T-helper 1 cell treated with Interleukin-12 subunit alpha and Interleukin-12 subunit beta and Interleukin-4 antibody, amounts not matched to agents 30 μg/mL and 1 μg/mL, for 36 hours (primary cell): ENCODE measurements at regions not wholly inside any gene's neighbourhood (a gene's known extent, or its start where the extent isn't known, plus 50 kb on each side); places are given as distances from the start of the nearest gene placed in this dataset.

Experiments
- H3K27ac Mint-ChIP-seq: one replicate; pipeline ENCODE4 v1.8.0; 2021; ENCODE audit warnings: mild to moderate bottlenecking, mixed read lengths
- H3K27me3 Mint-ChIP-seq: one replicate; pipeline ENCODE4 v1.8.0; 2021; ENCODE audit warnings: low read depth, mixed read lengths
- H3K36me3 Mint-ChIP-seq: one replicate; pipeline ENCODE4 v1.8.0; 2021; ENCODE audit warnings: low read depth, mixed read lengths
- H3K4me1 Mint-ChIP-seq: one replicate; pipeline ENCODE4 v1.8.0; 2021; ENCODE audit warnings: low read depth, mixed read lengths
- H3K4me3 Mint-ChIP-seq: one replicate; pipeline ENCODE4 v1.8.0; 2021; ENCODE audit warnings: mild to moderate bottlenecking, moderate library complexity, mixed read lengths
- H3K9me3 Mint-ChIP-seq: one replicate; pipeline ENCODE4 v1.8.0; 2021; ENCODE audit warnings: mixed read lengths

GRCh38 chr12:93314177-93314497, 63.6 kb upstream of the NUDT4 start:
- Mint-ChIP-seq H3K36me3 (no peaks in the 10 kb centered on the region), H3K4me3 (no peak overlapping the region), H3K27me3 (no peaks in the 10 kb centered on the region), H3K27ac (no peak overlapping the region), H3K9me3 (no peaks in the 10 kb centered on the region), H3K4me1 (peaks cover 2% of the 10 kb centered on the region)

GRCh38 chr12:93315385-93315906, 62.3 kb upstream of the NUDT4 start:
- Mint-ChIP-seq H3K9me3 (no peaks in the 10 kb centered on the region), H3K4me1 (peaks cover 2% of the 10 kb centered on the region), H3K27ac (no peak overlapping the region), H3K36me3 (no peaks in the 10 kb centered on the region), H3K4me3 (no peak overlapping the region), H3K27me3 (no peaks in the 10 kb centered on the region)

DNA sequence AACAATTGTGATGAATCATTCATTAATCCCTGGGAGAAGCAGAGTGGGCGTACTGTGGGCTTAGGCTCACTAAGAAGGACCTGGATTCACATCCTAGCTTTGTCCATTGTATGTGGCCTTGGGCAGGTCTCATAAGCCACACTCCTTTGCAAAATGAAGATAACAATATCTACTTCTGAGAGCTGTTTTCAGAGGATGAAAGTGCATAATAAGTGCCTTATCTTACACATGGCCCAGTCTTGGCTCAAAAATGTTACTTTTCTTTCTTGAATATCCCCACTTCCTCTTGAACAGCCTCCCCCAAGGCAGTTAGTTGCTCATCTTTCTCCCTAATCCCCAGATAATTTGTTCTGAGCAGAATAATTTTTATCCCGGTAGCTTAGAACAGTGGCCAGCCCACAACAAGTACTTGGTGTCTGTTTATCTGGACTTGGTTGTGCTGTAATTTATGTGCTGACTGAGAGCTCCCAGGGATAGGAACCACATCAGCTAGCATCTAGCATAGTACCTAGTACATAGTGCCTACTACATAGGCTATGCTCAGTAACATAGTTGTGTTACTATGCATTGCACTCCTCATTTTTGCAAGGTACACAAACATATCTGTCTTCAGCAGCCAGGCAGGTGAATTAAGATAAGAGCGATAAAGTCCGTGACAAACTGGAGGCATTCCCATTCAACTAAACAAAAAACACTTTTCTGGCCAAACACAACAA, 61.7 kb upstream of the NUDT4 start:
- H3K9me3 Mint-ChIP-seq: no peaks in the 10 kb centered on the region
- no peaks in the 10 kb centered on the region for H3K36me3 Mint-ChIP-seq
- H3K4me1 Mint-ChIP-seq: peaks cover 2% of the 10 kb centered on the region
- no peak overlapping the region for H3K27ac Mint-ChIP-seq
- H3K27me3 Mint-ChIP-seq: no peaks in the 10 kb centered on the region
- H3K4me3 Mint-ChIP-seq: no peak overlapping the region

- H3K4me3 Mint-ChIP-seq: no peak overlapping the region
- no peaks in the 10 kb centered on the region for H3K36me3 Mint-ChIP-seq
- no peaks in the 10 kb centered on the region for H3K27me3 Mint-ChIP-seq
- no peaks in the 10 kb centered on the region for H3K9me3 Mint-ChIP-seq
- peaks cover 2% of the 10 kb centered on the region for H3K4me1 Mint-ChIP-seq
- H3K27ac Mint-ChIP-seq: no peak overlapping the region
Measured at GRCh38 chr12:93316623-93316971, 61.1 kb upstream of the NUDT4 start.

GRCh38 chr12:93317227-93317626, 60.5 kb upstream of the NUDT4 start:
- no peaks in the 10 kb centered on the region for H3K27me3 Mint-ChIP-seq
- H3K36me3 Mint-ChIP-seq: no peaks in the 10 kb centered on the region
- no peak overlapping the region for H3K27ac Mint-ChIP-seq
- peaks cover 2% of the 10 kb centered on the region for H3K4me1 Mint-ChIP-seq
- H3K9me3 Mint-ChIP-seq: no peaks in the 10 kb centered on the region
- H3K4me3 Mint-ChIP-seq: no peak overlapping the region

- Mint-ChIP-seq H3K4me3 (no peak overlapping the region), H3K36me3 (no peaks in the 10 kb centered on the region), H3K9me3 (no peaks in the 10 kb centered on the region), H3K4me1 (peaks cover 2% of the 10 kb centered on the region), H3K27ac (no peak overlapping the region), H3K27me3 (no peaks in the 10 kb centered on the region)
Measured at GRCh38 chr12:93318720-93319522, 58.8 kb upstream of the NUDT4 start.

DNA sequence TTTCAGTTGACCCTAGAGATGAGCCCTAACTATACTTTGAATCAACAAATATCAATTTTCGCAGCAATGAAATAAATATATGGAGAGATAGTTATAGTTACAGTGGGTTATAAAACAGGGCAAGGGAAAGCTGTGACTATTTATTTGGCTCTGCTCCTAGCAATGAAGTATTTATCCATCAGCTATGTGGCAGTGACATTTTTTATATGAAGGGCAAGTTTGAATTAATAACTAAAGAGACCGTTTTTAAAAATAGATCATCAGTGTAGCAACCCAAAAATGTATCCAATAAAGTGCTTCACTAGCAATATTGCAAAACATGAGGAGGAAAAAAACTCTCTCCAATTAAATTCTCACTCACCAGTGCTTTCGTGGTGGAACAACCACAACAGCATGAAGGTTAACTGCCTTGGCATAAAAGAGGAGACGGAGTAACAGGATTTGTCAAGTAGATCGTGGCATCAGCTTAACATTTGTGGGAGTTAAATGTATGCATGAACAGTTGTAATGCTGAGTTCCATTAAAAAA, 58.1 kb upstream of the NUDT4 start:
- no peak overlapping the region for H3K27ac Mint-ChIP-seq
- no peak overlapping the region for H3K4me3 Mint-ChIP-seq
- H3K36me3 Mint-ChIP-seq: no peaks in the 10 kb centered on the region
- H3K4me1 Mint-ChIP-seq: peaks cover 2% of the 10 kb centered on the region
- no peaks in the 10 kb centered on the region for H3K9me3 Mint-ChIP-seq
- no peaks in the 10 kb centered on the region for H3K27me3 Mint-ChIP-seq

- Mint-ChIP-seq H3K9me3 (no peaks in the 10 kb centered on the region), H3K4me3 (no peak overlapping the region), H3K27ac (no peak overlapping the region), H3K4me1 (no peaks in the 10 kb centered on the region), H3K27me3 (no peaks in the 10 kb centered on the region), H3K36me3 (no peaks in the 10 kb centered on the region)
Measured at GRCh38 chr12:93322784-93323183, 54.9 kb upstream of the NUDT4 start.

- Mint-ChIP-seq H3K27me3 (no peaks in the 10 kb centered on the region), H3K27ac (no peak overlapping the region), H3K4me3 (no peak overlapping the region), H3K4me1 (no peaks in the 10 kb centered on the region), H3K36me3 (no peaks in the 10 kb centered on the region), H3K9me3 (no peaks in the 10 kb centered on the region)
Measured at GRCh38 chr12:93323625-93324329, 53.9 kb upstream of the NUDT4 start.

GRCh38 chr12:93325855-93326254, 51.9 kb upstream of the NUDT4 start:
- H3K27me3 Mint-ChIP-seq: no peaks in the 10 kb centered on the region
- H3K4me1 Mint-ChIP-seq: no peaks in the 10 kb centered on the region
- H3K4me3 Mint-ChIP-seq: no peak overlapping the region
- no peaks in the 10 kb centered on the region for H3K36me3 Mint-ChIP-seq
- H3K9me3 Mint-ChIP-seq: no peaks in the 10 kb centered on the region
- H3K27ac Mint-ChIP-seq: no peak overlapping the region
